Bronchial epithelial cell (primary cell): ENCODE measurements at regions not wholly inside any gene's neighbourhood (a gene's known extent, or its start where the extent isn't known, plus 50 kb on each side); places are given as distances from the start of the nearest gene placed in this dataset.
"Not testable (repeated sequence)": the region's sequence is repeated elsewhere in the genome, so short reads cannot be mapped to it uniquely, and the experiment has no call there.

ENCODE experiments used
- DNase-seq: peaks from one replicate; pipeline ENCODE4 v3.0.0-alpha.2; 2010; ENCODE audit warnings: low read depth
- FAIRE-seq: peaks from 2 replicates; lab custom pipeline; 2011; peaks lifted over from hg19 to GRCh38; lab: Jason Lieb, UNC
- H3K27me3 ChIP-seq: 2 replicates; pipeline ENCODE4 v1.5.1; 2011; ENCODE audit warnings: low read length; ENCODE audit not compliant: control insufficient read depth, insufficient read depth
- H3K36me3 ChIP-seq: 2 replicates; pipeline ENCODE4 v1.5.1; 2011; ENCODE audit warnings: low read length; ENCODE audit not compliant: control insufficient read depth, insufficient read depth
- H3K4me3 ChIP-seq: 2 replicates; pipeline ENCODE4 v1.5.1; 2011; ENCODE audit warnings: mild to moderate bottlenecking, low read depth, low read length, control low read depth
- TF ChIP-seq, protein P1 (sequence below): IDR thresholded peaks from 2 replicates; pipeline ENCODE4 v1.5.1; 2011; ENCODE audit warnings: mild to moderate bottlenecking, moderate library complexity, low read length, control low read depth, inconsistent platforms; ENCODE audit not compliant: insufficient read depth, severe bottlenecking

DNA sequence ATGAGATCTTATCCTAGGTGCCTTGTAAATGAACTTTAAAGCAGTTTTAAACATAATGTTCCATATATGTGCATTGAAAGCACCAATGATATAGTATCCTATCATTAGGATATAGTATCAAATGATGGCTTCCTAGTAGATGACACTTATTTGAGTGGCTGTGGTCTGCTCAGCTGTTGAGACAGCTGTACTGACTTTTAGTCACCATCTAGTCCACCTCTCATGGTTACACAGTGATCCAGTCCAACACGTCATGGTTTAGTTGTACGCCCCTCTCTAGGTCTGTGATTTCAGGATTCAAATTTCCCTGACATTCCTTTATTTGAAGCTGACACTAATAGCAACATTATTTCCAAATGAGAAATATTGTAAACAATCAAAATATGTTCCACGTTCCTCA, 127.3 kb upstream of the TUT7 start:
- DNase-seq (no peak), FAIRE-seq (no peak)
- TF ChIP-seq, protein P1, sequence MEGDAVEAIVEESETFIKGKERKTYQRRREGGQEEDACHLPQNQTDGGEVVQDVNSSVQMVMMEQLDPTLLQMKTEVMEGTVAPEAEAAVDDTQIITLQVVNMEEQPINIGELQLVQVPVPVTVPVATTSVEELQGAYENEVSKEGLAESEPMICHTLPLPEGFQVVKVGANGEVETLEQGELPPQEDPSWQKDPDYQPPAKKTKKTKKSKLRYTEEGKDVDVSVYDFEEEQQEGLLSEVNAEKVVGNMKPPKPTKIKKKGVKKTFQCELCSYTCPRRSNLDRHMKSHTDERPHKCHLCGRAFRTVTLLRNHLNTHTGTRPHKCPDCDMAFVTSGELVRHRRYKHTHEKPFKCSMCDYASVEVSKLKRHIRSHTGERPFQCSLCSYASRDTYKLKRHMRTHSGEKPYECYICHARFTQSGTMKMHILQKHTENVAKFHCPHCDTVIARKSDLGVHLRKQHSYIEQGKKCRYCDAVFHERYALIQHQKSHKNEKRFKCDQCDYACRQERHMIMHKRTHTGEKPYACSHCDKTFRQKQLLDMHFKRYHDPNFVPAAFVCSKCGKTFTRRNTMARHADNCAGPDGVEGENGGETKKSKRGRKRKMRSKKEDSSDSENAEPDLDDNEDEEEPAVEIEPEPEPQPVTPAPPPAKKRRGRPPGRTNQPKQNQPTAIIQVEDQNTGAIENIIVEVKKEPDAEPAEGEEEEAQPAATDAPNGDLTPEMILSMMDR = no peak

DNA sequence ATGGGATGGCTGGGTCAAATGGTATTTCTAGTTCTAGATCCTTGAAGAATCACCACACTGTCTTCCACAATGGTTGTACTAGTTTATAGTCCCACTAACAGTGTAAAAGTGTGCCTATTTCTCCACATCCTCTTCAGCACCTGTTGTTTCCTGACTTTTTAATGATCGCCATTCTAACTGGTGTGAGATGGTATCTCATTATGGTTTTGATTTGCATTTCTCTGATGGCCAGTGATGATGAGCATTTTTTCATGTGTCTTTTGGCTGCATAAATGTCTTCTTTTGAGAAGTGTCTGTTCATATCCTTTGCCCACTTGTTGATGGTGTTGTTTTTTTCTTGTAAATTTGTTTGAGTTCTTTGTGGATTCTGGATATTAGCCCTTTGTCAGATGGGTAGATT, 121.0 kb upstream of the TUT7 start:
- not testable (repeated sequence) for H3K4me3 ChIP-seq, H3K36me3 ChIP-seq, DNase-seq, FAIRE-seq, H3K27me3 ChIP-seq

More for the DNA sequence above, 127.3 kb upstream of the TUT7 start:
- Histone ChIP-seq H3K27me3 (peaks cover 2% of the 10 kb centered on the region), H3K36me3 (no peaks in the 10 kb centered on the region), H3K4me3 (no peak overlapping the region)

DNA sequence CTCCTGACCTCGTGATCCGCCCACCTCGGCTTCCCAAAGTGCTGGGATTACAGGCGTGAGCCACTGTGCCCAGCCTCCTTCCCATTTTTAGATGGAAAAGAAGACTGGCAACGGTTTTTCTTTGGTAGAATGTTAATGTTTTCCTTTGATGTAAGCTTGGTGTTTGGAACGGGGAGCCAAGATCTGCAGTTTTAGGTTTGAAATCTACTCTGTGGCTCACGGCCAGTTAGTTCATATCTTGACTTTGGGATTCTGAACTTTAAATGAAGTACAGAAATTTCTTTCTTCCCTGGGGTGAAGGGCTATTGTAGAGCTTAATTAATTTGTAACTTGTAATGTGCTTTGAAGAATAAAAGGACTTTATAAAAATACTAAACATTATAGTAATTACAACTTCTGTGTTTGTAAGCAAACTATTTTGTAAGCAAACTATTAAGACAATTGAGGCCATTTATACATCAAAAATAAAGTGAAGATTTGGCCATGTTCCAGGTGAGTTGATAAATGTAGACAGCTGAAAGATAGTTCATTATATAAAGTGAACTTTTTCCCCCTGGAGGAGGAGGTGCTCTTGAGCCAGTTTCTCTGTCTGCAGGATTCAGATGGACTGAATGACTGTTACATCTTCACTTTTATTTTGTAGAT, 117.1 kb upstream of the TUT7 start:
- TF ChIP-seq, protein P1 = no peak
- DNase-seq = no peak
- no peak for FAIRE-seq

DNA sequence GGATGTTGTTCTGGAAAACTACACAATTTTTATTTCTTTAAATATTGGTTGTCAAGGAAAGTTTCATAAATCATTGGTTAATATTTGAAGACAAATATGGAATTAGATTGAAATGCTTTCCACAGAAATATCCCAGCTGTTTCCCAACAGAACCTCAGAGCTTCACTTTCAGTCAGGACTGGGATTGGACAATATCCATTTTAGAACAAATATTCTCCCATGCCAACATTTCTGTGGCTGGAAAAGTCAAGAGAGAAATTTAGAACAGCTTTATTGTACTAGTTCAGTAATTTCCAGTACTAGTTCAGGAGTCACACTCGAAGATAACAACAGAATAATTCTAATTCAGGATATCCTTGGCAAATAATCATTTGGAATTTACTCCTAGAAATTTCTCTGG, 116.1 kb upstream of the TUT7 start:
- Histone ChIP-seq H3K36me3 (no peaks in the 10 kb centered on the region), H3K27me3 (no peaks in the 10 kb centered on the region), H3K4me3 (no peak overlapping the region)
- FAIRE-seq (no peak), DNase-seq (no peak)
- TF ChIP-seq, protein P1 = no peak

More for the DNA sequence above, 117.1 kb upstream of the TUT7 start:
- Histone ChIP-seq H3K36me3 (no peaks in the 10 kb centered on the region), H3K27me3 (no peaks in the 10 kb centered on the region), H3K4me3 (no peak overlapping the region)

DNA sequence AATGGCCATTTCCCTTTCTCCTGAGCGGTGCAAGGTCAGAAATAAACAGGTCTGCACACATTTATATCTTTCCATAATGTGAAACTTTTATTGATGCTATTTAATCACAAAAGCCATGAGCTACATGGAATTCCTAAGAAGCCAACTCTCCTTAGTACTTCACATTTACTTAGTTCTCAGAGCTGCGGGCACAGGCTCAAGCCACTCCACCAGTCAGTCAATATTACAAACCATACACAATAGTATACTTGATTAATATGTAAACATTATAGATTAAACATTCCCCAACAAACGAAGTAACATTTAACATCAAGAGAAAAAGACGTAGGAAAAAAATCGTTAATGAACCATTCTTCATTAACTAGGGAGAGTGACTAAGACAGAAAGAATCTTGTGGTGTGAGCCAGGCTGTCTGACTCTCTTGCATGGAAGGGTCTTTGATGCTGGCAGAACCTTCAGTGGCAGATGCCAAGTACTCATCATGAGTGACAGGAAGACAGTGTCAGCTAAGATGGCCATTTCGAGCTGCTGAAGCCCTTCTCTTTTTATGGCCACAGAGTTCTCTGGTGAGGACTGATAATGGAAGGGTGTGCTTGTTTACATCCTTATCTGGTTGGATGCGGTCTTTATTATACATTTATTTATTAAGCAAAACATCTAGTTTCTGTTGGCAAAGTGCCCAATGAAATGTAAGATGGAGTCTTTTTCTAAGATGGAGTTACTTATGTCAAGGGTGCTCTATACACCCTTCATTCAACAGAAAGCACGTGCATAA, 115.5 kb upstream of the TUT7 start:
- no peak overlapping the region for H3K4me3 ChIP-seq
- no peaks in the 10 kb centered on the region for H3K27me3 ChIP-seq
- FAIRE-seq = no peak
- TF ChIP-seq, protein P1 = no peak
- no peaks in the 10 kb centered on the region for H3K36me3 ChIP-seq
- no peak for DNase-seq

DNA sequence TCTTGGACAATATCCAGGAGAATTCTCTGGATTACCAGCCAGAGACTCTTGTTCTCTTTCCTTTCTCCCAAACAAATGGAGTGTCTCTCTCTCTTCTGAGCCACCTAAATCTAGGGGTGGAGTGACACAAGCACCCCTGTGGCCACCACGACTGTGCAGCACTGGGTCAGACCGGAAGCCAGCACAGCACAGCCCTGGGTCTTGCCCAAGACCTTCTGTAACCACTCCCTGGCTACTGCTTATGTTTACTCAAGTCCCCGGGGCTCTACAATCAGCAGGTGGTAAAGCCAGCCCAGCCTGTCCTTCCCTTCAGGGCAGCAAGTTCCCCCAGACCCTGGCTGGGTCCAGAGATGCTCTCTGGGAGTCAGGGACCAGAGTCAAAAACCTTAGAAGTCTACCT, 110.0 kb upstream of the TUT7 start:
- no peak overlapping the region for H3K4me3 ChIP-seq
- H3K36me3 ChIP-seq = no peaks in the 10 kb centered on the region
- no peak for FAIRE-seq
- H3K27me3 ChIP-seq = no peaks in the 10 kb centered on the region
- TF ChIP-seq, protein P1 = no peak
- no peak for DNase-seq
